GM23248 (cell line): ENCODE measurements at regions not wholly inside any gene's neighbourhood (a gene's known extent, or its start where the extent isn't known, plus 50 kb on each side); places are given as distances from the start of the nearest gene placed in this dataset.

Experiments
- EZH2 ChIP-seq: fragments of 200-600 bp; sonication (generic); IDR thresholded peaks from 2 replicates; pipeline ENCODE4 v1.6.1; 2018; ENCODE audit warnings: antibody characterized with exemption, mild to moderate bottlenecking; ENCODE audit not compliant: insufficient read depth, poor library complexity, severe bottlenecking
- EZH2phosphoT487 ChIP-seq: fragments of 200-600 bp; sonication (generic); IDR thresholded peaks from 2 replicates; pipeline ENCODE4 v1.6.1; 2018; ENCODE audit warnings: antibody characterized with exemption, moderate library complexity, mild to moderate bottlenecking, low read depth; ENCODE audit not compliant: insufficient read depth

GRCh38 chr4:107279733-107280132, 243.6 kb upstream of the DKK2 start:
- TF ChIP-seq EZH2 (no peak), EZH2phosphoT487 (no peak)
